Left lobe of liver (tissue), 2 donors: ENCODE measurements at regions not wholly inside any gene's neighbourhood (a gene's known extent, or its start where the extent isn't known, plus 50 kb on each side); places are given as distances from the start of the nearest gene placed in this dataset.
A peak's percentile ranks its signal among the peaks of the same experiment; 100 is the strongest.
"Not testable (repeated sequence)": the region's sequence is repeated elsewhere in the genome, so short reads cannot be mapped to it uniquely, and the experiment has no call there.

ENCODE experiments used
- ATAC-seq: fragments of 200-7000 bp; cut with Tn5 transposase; one replicate; pipeline ENCODE4 v1.9.1; 2020; ENCODE audit warnings: mild to moderate bottlenecking, moderate library complexity
- DNase-seq: peaks from one replicate; pipeline ENCODE4 v3.0.0-alpha.2; 2020; ENCODE audit warnings: low spot score
- donor health status: DM: no; HTN: no; CAD: no; lungs with moderate emphysema.
- donor health status: DM: no; HTN: yes; CAD: no.

GRCh38 chr2:62412347-62412742, 93.7 kb downstream of the TMEM17 start:
- ATAC-seq (no peak), DNase-seq (no peak)

- ATAC-seq (no peak), DNase-seq (no peak)
Measured at GRCh38 chr2:62410926-62411456, 95.0 kb downstream of the TMEM17 start.

- no peak for ATAC-seq
- DNase-seq = no peak
Measured at GRCh38 chr2:62410015-62410453, 96.0 kb downstream of the TMEM17 start.

DNA sequence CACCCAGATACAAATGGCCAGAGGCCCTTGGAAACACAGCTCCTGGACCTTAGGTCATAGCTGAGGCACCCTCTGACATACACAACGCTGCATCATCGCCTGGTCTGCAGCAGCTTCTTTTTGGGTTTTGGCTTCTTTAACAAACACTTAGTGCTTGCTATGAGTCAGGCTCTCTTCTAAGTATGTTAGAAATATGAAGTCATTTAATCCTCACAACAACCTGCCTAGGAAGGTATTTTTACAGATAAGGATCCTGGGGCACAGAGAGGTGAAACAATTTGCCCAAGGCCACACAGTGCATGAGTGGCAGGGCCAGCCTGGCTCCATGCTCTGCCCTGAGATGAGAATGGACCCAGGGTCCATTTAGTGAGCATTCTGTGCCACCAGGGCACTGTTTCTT, 96.6 kb downstream of the TMEM17 start:
- DNase-seq (no peak), ATAC-seq (no peak)

DNA sequence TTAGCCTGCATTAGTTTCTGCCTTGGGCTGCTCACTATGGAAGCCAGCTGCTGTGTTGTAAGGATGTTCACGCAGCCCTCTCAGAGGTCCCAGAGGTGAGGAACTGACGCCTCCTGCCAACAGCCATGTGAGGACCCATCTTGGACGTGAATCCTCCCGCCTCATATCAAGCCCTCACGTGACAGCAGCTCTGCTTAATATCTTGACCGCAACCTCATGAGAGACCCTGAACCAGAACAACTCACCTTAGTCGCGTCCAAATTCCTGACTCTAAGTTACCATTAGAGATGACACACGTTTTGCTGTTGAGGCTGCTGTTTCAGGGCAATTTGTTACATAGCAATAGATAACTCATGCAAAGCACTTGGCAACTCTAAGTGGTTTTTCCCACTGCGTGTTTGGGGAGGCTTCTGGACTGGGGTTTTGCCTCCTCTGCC, 97.7 kb downstream of the TMEM17 start:
- ATAC-seq = no peak
- DNase-seq = no peak

DNA sequence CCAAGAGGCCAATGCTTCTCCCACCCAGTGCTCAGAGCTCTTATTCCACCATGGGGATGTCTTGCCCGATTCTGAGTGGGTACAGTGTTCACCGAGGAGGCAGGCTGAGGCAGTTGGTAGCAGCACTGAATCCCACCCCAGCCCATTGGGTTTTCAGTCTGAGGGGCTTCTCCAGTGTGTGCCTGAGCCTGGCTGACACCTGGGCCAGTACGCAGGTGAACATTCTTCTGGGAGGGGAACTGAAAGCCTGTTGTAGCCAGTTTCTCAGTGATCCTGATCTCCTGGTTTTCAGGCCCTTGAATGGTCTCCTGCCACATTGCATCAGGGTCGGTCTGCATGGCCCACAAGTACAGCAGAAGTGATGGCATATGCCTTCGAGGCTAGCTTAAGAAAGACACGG, 98.2 kb downstream of the TMEM17 start:
- ATAC-seq (no peak), DNase-seq (no peak)

DNA sequence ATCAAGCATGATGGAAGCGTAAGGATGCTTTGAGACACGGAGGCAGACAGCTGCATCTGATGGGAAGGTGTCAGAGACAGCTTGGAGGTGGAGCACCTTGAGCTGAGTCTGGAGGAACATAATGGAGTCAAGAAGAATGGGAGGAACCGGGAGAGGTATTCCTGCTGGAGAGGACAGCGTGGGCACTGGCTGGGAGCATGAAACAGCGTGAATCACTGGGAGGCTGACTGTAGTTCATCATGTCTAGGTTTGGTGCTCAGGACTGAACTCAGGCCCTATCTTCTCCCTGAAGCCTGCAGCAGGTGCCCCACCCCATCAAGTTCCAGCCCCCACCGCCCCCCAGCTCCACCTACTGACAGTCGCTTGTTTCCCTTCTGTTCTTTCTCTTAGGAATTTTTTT, 98.6 kb downstream of the TMEM17 start:
- ATAC-seq = no peak
- no peak for DNase-seq

- ATAC-seq = peak; percentile 91
Measured at GRCh38 chr2:62406573-62407043, 99.4 kb downstream of the TMEM17 start.

GRCh38 chr2:62404913-62405312, 101.1 kb downstream of the TMEM17 start:
- ATAC-seq (no peak), DNase-seq (no peak)

More at GRCh38 chr2:62406573-62407043, 99.4 kb downstream of the TMEM17 start:
- DNase-seq = no peak

- DNase-seq (no peak), ATAC-seq (no peak)
Measured at GRCh38 chr2:62402156-62402555, 103.8 kb downstream of the TMEM17 start.

DNA sequence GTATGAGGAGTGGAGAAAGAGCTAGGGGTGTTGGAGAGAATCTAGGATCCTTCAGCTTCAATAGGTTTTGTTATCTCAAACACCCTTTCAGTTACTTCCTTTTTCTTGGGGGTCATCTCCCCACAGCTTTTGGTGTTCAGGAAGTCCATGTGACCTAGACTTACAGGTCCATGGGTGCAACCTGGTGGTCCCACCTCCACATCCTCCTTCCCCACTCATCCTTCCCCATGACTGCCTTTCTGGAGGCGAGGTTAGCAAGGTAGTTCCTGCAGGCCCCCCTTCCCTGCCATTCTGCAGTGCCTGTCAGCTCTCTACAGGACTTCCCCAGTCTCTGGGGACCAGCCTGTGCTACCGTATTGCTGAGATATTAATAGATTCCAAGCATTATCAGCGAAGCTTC, 107.6 kb downstream of the TMEM17 start:
- DNase-seq (no peak), ATAC-seq (no peak)

DNA sequence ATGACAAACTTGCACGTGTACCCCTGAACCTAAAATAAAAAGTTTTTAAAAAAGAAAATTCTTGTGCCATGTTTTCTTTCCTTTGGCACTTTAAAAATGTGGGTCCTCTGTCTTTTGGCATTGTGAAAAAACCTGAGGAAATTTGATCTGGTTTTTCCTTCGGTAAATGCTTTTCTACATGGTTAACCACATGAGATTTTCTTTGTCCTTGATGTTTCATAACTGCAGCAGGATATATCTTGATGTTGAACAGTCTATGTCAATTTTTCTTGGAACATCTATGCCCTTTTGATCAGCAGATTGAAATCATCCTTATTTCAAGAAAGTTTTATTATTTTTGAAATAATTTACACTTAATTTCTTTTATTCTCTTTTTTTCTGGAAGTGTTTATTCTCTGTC, 109.1 kb downstream of the TMEM17 start:
- DNase-seq (no peak), ATAC-seq (no peak)

- ATAC-seq (no peak), DNase-seq (no peak)
Measured at GRCh38 chr2:62393293-62393692, 112.7 kb downstream of the TMEM17 start.

GRCh38 chr2:62391696-62392095, 114.3 kb downstream of the TMEM17 start:
- ATAC-seq = no peak
- DNase-seq = no peak

DNA sequence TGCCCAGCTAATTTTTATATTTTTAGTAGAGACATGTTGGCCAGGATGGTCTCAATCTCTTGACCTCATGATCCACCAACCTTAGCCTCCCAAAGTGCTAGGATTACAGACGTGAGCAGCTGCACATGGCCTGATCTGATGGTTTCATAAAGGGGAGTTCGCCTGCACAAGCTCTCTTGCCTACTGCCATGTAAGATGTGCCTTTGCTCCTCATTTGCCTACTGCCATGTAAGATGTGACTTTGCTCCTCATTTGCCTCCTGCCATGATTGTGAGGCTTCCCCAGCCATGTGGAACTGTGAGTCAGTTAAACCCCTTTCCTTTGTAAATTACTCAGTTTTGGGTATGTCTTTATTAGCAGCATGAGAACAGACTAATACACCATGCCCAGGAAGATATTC, 119.6 kb downstream of the TMEM17 start:
- not testable (repeated sequence) for DNase-seq, ATAC-seq

DNA sequence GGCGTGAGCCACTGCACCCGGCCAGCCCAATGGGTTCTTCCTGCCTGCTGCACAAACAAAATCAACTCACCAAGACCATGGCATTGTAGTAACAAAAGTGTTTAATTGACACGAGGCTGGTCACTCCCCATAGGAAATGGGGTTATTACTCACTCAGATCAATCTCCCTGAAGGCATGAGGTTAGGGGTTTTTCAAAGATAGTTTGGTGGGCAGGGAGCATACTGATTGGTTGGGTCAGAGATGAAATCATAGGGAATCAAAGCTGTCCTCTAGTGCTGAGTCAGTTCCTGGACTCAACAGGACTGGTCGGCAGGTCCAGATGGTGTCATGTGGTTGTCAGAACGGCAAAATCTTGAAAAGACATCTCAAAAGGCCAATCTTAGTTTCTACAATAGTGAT, 122.1 kb downstream of the TMEM17 start:
- ATAC-seq (no peak), DNase-seq (no peak)

GRCh38 chr2:62382757-62383156, 123.2 kb downstream of the TMEM17 start:
- DNase-seq = no peak
- no peak for ATAC-seq

GRCh38 chr2:62382122-62382521, 123.9 kb downstream of the TMEM17 start:
- no peak for ATAC-seq
- no peak for DNase-seq

- DNase-seq = no peak
- no peak for ATAC-seq
Measured at GRCh38 chr2:62381656-62382055, 124.3 kb downstream of the TMEM17 start.

DNA sequence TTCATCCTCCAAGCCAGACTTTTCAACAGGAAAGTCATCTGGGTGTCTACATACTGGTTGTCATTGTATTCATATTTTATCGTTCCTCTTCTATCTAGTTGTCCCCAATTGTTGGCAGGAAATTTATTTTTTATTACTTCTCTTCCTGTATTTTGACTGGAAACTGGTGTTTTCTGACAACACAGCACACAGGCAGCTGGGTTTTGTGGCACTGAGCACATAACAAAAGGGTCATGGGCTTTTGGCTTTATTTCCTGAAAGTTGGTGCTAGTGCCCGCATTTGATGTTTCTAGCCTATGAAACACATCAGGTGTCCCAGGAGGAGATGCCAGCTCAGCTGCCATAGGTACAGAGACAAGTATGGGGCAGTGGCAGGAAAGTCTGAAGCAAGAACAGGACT, 126.4 kb downstream of the TMEM17 start:
- no peak for ATAC-seq

DNA sequence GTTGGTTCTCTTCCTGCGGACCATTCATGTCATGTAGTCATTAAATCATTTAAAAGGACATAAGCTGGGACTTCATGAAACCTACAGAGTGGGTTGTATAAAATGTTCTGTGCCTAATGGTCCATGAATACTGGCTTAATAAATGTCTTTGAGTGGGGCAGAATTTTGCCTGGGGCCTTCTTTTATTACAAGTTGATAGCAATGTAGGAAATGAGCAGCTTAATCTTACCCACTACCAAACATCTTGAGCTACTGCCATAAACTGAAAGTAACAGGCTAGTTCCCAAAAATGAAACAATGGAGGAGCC, 130.9 kb downstream of the TMEM17 start:
- ATAC-seq = no peak

More for the DNA sequence above, 126.4 kb downstream of the TMEM17 start:
- no peak for DNase-seq

DNA sequence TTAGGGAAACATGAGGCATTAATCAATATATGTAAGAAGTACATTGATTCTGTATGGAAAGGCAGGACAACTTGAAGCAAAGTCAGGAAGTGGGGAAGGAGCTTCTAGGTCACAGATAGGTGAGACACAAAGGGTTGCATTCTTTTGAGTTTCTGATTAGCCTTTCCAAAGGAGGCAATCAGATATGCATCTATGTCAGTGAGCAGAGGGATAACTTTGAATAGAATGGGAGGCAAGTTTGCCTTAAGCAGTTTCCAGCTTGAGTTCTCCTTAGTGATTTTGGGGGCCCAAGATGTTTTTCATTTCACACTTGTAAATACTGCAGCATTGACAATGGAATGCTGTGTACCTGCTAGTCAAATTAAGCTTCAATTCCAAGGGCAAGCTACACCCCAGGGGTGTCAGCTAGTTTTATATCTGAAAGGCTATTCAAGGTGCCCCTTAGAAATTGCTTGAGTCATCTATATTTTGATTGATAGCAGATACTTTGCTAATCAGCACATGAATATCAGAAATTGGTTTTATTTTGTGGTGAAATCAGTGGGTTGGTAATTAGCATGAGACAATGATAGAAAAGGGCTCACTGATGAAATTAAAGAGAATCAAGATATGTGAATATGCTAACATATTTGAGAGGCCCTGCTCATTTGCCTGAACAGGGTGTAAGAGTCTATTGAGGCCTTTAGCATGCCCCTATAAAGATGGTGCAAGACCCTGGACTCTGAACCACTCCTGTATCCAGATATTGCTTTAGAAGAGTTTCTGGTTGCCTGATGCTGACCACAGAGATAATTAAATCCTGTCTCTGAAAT, 131.5 kb downstream of the TMEM17 start:
- DNase-seq (no peak), ATAC-seq (no peak)

More for the DNA sequence above, 130.9 kb downstream of the TMEM17 start:
- DNase-seq = no peak

DNA sequence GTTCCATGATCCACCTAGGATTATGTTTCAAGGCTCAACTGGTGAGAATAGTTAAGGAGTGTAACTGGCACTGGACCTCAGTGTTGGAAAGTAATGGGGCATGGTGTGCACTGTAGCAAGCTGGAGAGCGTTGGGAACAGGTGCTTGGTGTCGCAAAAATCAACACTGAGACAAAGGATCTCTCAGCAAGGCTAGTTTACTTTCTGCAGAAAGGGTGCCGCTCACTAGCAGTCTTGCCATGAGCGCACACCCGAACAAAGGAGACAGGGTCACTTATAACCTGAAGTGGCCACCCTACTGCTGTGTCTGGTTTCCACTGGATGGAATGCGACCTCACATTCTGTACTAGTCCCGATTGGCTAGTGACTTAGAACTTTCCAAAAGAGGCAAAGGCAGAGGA, 133.2 kb downstream of the TMEM17 start:
- DNase-seq = no peak
- ATAC-seq = no peak
